Caco-2 (cell line): ENCODE measurements at regions not wholly inside any gene's neighbourhood (a gene's known extent, or its start where the extent isn't known, plus 50 kb on each side); places are given as distances from the start of the nearest gene placed in this dataset.
"Not testable (repeated sequence)": the region's sequence is repeated elsewhere in the genome, so short reads cannot be mapped to it uniquely, and the experiment has no call there.

Experiments
- BruUV-seq: library from RNA; stranded (reverse); fragments of 400-500 nt; replicated peaks from 2 replicates; lab custom pipeline; 2021; lab: Mats Ljungman, UMichigan
- CTCF ChIA-PET: fragments of 300-600 bp; sonication (Branson Sonifier 250); formaldehyde crosslinking; loops from one replicate; lab custom pipeline; 2022; ENCODE audit warnings: antibody characterized with exemption; lab: Charles Lee
- POLR2A ChIA-PET: fragments of 300-600 bp; sonication (Branson Sonifier 250); formaldehyde crosslinking; loops from one replicate; lab custom pipeline; 2022; ENCODE audit warnings: antibody characterized with exemption; lab: Charles Lee
- DNase-seq, 2 experiments: peaks; one replicate each; pipeline versions ENCODE4 v3.0.0 to v3.0.0-alpha.2; 2020 to 2022
- H3K27me3 ChIP-seq: replicated peaks from 2 replicates; pipeline ENCODE4 v1.6.0; 2011; ENCODE audit warnings: low read length; ENCODE audit not compliant: control insufficient read depth, insufficient read depth
- H3K36me3 ChIP-seq: 2 replicates; pipeline ENCODE4 v1.5.1; 2011; ENCODE audit warnings: low read length; ENCODE audit not compliant: control insufficient read depth, insufficient read depth
- H3K4me1 ChIP-seq: fragments of 250-450 bp; sonication (Bioruptor Pico); 2 replicates; pipeline ENCODE4 v1.5.1; 2020; ENCODE audit warnings: mild to moderate bottlenecking
- H3K4me3 ChIP-seq: 2 replicates; pipeline ENCODE4 v1.5.1; 2011; ENCODE audit warnings: low read depth, mild to moderate bottlenecking, control low read depth, low read length
- H3K9me3 ChIP-seq: fragments of 250-450 bp; sonication (Bioruptor Pico); 2 replicates; pipeline ENCODE4 v1.5.1; 2020; ENCODE audit warnings: mild to moderate bottlenecking, moderate library complexity
- H3K27ac Mint-ChIP-seq: one replicate; pipeline ENCODE4 v1.8.0; 2022; ENCODE audit warnings: mixed read lengths; ENCODE audit not compliant: unreplicated experiment
- H3K27me3 Mint-ChIP-seq: one replicate; pipeline ENCODE4 v1.8.0; 2022; ENCODE audit warnings: mixed read lengths; ENCODE audit not compliant: insufficient read depth, unreplicated experiment
- H3K36me3 Mint-ChIP-seq: one replicate; pipeline ENCODE4 v1.8.0; 2022; ENCODE audit warnings: mild to moderate bottlenecking, mixed read lengths; ENCODE audit not compliant: insufficient read depth, unreplicated experiment
- H3K4me1 Mint-ChIP-seq: one replicate; pipeline ENCODE4 v1.8.0; 2022; ENCODE audit warnings: low read depth, mixed read lengths; ENCODE audit not compliant: unreplicated experiment
- H3K4me3 Mint-ChIP-seq: one replicate; pipeline ENCODE4 v1.8.0; 2022; ENCODE audit warnings: mild to moderate bottlenecking, moderate library complexity, mixed read lengths; ENCODE audit not compliant: unreplicated experiment
- H3K9me3 Mint-ChIP-seq: one replicate; pipeline ENCODE4 v1.8.0; 2022; ENCODE audit warnings: mixed read lengths; ENCODE audit not compliant: unreplicated experiment
- intact Hi-C: fragments of 100-400 bp; cut with micrococcal nuclease; formaldehyde crosslinking; loops from one replicate; pipeline ENCODE4 v1.10.0; 2022; ENCODE audit not compliant: unreplicated experiment
- TF ChIP-seq, protein P1 (sequence below), 2 experiments: fragments of 200-600 bp in 1 of 2; IDR thresholded peaks; 1 replicate in 1 of 2; 2 replicates in 1 of 2; pipeline versions ENCODE4 v1.5.1 to v1.8.0; 2011 to 2022; ENCODE audit warnings: antibody characterized with exemption in 1 of 2, control low read depth in 1 of 2, inconsistent platforms in 1 of 2, low read depth in 1 of 2, low read length in 1 of 2, mild to moderate bottlenecking in 1 of 2, moderate library complexity in 1 of 2; ENCODE audit not compliant: insufficient read depth in 1 of 2, severe bottlenecking in 1 of 2, unreplicated experiment in 1 of 2

DNA sequence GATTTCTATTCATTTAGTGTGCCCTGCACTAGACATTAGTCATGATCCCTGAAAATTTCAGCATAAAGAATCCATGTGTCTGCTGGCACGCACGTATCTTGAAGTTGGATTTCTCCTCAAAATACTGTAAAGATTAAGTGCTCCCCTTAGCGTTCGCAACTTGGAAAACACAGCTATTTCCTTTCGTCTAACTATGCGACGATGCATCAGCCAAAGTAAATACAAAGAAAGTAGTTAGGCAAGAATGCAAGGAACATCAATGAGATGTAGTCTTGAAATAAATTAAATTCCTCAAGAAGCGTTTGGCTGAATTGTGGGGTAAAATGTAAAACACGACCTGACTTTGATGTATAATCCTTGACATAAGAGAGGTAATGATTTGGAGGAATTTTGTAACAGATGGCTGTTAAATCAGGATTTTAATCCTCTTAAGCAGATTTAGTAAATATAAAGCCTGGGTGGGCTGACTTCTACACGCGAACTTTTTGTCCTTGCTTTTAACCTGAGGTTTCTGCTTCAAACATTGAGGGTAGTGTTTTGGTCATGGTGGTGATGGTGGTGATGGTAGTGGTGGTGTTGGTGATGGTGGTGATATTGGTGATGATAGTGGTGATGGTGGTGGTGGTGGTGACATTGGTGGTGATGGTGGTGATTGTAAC is 88.2 kb downstream of the FOXF2 start:
- no TSS peak for BruUV-seq
- Mint-ChIP-seq H3K4me3 (no peak overlapping the region), H3K9me3 (peaks cover 9% of the 10 kb centered on the region), H3K27me3 (peaks cover 2% of the 10 kb centered on the region), H3K4me1 (peaks cover 9% of the 10 kb centered on the region), H3K27ac (no peak overlapping the region), H3K36me3 (no peaks in the 10 kb centered on the region)
- intact Hi-C loops, result no loop called here
- ChIA-PET POLR2A (no interaction called here), CTCF (no interaction called here)
- no peaks in the 10 kb centered on the region for H3K36me3 ChIP-seq
- no peaks in the 10 kb centered on the region for H3K27me3 ChIP-seq
- H3K4me3 ChIP-seq, result no peak overlapping the region
- no peaks in the 10 kb centered on the region for H3K9me3 ChIP-seq
- no peak for DNase-seq
- no peaks in the 10 kb centered on the region for H3K4me1 ChIP-seq
- TF ChIP-seq, protein P1, sequence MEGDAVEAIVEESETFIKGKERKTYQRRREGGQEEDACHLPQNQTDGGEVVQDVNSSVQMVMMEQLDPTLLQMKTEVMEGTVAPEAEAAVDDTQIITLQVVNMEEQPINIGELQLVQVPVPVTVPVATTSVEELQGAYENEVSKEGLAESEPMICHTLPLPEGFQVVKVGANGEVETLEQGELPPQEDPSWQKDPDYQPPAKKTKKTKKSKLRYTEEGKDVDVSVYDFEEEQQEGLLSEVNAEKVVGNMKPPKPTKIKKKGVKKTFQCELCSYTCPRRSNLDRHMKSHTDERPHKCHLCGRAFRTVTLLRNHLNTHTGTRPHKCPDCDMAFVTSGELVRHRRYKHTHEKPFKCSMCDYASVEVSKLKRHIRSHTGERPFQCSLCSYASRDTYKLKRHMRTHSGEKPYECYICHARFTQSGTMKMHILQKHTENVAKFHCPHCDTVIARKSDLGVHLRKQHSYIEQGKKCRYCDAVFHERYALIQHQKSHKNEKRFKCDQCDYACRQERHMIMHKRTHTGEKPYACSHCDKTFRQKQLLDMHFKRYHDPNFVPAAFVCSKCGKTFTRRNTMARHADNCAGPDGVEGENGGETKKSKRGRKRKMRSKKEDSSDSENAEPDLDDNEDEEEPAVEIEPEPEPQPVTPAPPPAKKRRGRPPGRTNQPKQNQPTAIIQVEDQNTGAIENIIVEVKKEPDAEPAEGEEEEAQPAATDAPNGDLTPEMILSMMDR (IDR thresholded peaks at IDR 0.05; ENCODE audit: insufficient read depth in 1 of 2, low read depth in 1 of 2, low read length in 1 of 2, severe bottlenecking in 1 of 2, unreplicated experiment in 1 of 2), result no peak

DNA sequence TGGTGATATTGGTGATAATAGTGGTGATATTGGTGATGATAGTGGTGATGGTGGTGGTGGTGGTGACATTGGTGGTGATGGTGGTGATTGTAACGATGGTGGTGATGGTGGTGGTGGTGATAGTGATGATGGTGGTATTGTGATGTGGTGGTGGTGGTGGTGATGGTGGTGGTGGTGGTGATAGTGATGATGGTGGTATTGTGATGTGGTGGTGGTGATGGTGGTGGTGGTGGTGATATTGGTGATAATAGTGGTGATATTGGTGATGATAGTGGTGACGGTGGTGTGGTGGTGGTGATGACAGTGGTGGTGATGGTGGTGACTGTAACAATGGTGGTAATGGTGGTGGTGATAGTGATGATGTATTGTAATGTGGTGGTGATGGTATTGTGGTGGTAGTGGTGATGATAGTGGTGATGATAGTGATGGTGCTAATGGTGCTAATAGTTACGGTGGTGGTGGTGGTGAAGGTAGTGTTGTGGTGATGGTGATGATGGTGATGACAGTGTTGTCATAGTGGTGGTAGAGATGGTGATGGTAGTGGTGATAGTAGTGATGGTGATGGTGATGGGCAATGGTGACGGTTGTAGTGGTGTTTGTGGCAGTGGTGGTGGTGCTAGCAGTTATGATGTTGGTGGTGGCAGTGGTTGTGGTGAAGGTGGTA is 88.9 kb downstream of the FOXF2 start:
- H3K4me1 Mint-ChIP-seq, H3K36me3 Mint-ChIP-seq, CTCF ChIA-PET, H3K36me3 ChIP-seq, H3K9me3 Mint-ChIP-seq, H3K27me3 Mint-ChIP-seq, DNase-seq, H3K4me3 Mint-ChIP-seq, H3K4me3 ChIP-seq, H3K27ac Mint-ChIP-seq, H3K27me3 ChIP-seq, H3K9me3 ChIP-seq, H3K4me1 ChIP-seq, BruUV-seq, intact Hi-C loops, POLR2A ChIA-PET: not testable (repeated sequence)

DNA sequence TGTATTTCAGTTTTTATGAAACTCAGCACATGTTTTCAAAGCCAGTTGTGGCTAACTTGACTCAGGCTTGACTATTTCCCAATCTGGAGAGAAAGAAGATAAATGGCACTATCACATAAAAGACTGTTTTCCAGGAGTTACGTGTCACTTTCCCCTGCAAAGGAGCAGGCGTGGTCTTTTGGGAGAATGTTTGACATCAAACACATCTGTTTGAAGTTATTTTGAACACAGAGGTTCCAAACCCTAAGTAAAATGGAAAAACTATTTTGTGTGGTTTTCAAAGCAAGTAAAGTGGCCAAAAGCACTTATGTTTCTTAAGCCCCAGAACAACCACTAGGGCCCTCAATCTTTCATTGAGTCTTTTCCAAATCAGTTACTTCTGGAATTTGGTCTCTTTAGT is 89.7 kb downstream of the FOXF2 start:
- TF ChIP-seq, protein P1 (IDR thresholded peaks at IDR 0.05; ENCODE audit: insufficient read depth in 1 of 2, low read depth in 1 of 2, low read length in 1 of 2, severe bottlenecking in 1 of 2, unreplicated experiment in 1 of 2), result no peak
- H3K36me3 ChIP-seq, result no peaks in the 10 kb centered on the region
- H3K27me3 Mint-ChIP-seq, result peaks cover 6% of the 10 kb centered on the region
- CTCF ChIA-PET, result no interaction called here
- H3K9me3 Mint-ChIP-seq, result peaks cover 9% of the 10 kb centered on the region
- no peak overlapping the region for H3K4me3 ChIP-seq
- no TSS peak for BruUV-seq
- POLR2A ChIA-PET, result no interaction called here
- no peaks in the 10 kb centered on the region for H3K36me3 Mint-ChIP-seq
- H3K4me3 Mint-ChIP-seq, result no peak overlapping the region
- no peaks in the 10 kb centered on the region for H3K27me3 ChIP-seq
- intact Hi-C loops, result no loop called here
- no peaks in the 10 kb centered on the region for H3K4me1 ChIP-seq
- H3K9me3 ChIP-seq, result no peaks in the 10 kb centered on the region
- DNase-seq, result no peak
- H3K27ac Mint-ChIP-seq, result no peak overlapping the region
- H3K4me1 Mint-ChIP-seq, result no peaks in the 10 kb centered on the region
